HG03159 (cell line): ENCODE measurements at regions not wholly inside any gene's neighbourhood (a gene's known extent, or its start where the extent isn't known, plus 50 kb on each side); places are given as distances from the start of the nearest gene placed in this dataset.
"Not testable (repeated sequence)": the region's sequence is repeated elsewhere in the genome, so short reads cannot be mapped to it uniquely, and the experiment has no call there.

ENCODE experiments used
- ATAC-seq: cut with Tn5 transposase; IDR thresholded peaks from one replicate; pipeline ENCODE4 v1.9.1; 2021; ENCODE audit warnings: mild to moderate bottlenecking, moderate library complexity; ENCODE audit not compliant: unreplicated experiment

DNA sequence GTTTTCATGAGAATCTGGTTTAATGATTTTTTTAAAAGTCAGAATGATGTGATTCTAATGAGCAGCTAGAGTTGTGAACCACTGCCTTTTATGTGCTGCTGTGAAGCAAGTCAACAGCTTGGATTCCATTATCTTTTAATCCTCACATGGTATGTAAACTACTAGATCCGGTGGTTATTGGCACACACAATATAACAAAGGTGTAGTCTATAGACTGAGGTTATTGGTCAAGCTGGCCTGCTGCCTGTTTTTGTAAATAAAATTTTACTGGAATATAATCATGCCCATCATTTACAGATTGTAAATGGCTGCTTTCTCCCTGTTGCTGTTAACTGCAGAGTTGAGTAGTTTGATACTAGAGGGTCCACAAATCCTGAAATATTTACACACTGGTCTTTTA lies 103.1 kb downstream of the OTOL1 start:
- no peak for ATAC-seq

DNA sequence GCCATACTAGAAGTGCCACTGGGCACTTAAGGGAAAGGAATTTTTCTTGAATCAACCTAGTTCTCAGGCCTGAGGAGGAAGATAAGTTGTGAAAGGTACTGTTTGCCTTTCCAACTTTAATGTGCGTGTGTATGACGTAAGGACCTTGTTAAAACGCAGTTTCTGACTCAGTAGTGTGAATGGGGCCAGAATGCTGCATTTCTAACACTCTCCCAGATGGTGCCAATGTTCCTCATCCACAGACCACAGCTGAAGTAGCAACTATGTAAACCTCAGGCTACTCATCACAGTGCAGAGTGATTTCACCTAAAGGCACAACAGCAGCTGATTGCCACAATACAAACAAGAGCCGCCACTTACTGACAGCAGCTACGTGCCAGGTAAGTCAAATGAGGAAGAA lies 103.6 kb downstream of the OTOL1 start:
- ATAC-seq = no peak

DNA sequence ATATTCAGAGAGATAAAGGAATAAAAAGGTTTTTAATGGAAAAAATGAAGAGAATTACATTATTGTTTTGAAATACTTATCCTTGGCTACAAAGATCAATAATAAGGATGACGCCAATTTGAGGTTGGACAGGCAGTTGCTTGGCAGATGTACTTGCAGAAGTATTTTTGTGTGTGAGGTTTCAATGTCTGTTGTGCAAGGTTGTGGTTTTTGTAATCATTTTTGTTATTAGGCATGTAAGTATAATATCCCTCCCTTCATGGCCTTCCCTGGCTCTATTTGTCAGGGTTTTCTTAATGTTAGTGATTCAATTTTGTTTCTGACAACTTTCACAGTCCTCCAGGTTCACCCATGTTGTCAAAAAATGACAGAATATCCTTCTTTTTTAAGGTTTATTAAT lies 105.9 kb downstream of the OTOL1 start:
- no peak for ATAC-seq

GRCh38 chr3:161602918-161603317 lies 106.3 kb downstream of the OTOL1 start:
- no peak for ATAC-seq

- no peak for ATAC-seq
Observed at GRCh38 chr3:161607056-161607455, 110.4 kb downstream of the OTOL1 start.

- no peak for ATAC-seq
Observed at GRCh38 chr3:161619351-161619750, 122.7 kb downstream of the OTOL1 start.

GRCh38 chr3:161630794-161631193 lies 134.2 kb downstream of the OTOL1 start:
- ATAC-seq = no peak

GRCh38 chr3:161631536-161631935 lies 134.9 kb downstream of the OTOL1 start:
- ATAC-seq = no peak

DNA sequence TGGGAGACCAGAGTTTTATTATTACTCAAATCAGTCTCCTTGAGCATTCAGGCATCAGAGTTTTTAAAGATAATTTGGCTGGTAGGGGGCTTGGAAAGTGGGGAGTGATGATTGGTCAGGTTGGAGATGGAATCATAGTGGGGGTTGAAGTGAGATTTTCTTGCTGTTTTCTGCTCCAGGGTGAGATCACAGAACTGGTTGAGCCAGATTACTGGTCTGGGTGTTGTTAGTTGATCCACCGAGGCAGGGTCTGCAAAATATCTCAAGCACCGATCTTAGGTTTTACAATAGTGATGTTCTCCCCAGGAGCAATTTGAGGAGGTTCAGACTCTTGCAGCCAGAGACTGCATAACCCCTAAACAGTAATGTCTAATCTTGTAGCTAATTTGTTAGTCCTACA lies 141.0 kb downstream of the OTOL1 start:
- ATAC-seq = no peak

DNA sequence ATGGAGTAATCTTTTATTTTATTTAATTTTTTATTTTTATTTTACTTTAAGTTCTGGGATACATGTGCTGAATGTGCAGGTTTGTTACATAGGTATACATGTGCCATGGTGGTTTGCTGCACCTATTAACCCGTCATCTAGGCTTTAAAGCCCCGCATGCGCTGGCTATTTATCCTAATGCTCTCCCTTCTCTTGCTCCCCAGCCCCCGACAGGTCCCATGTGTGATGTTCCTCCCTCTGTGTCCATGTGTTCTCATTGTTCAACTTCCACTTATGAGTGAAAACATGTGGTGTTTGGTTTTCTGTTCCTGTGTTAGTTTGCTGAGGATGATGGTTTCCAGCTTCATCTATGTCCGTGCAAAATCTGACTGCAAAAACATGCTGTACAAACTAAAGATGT lies 142.5 kb downstream of the OTOL1 start:
- not testable (repeated sequence) for ATAC-seq

DNA sequence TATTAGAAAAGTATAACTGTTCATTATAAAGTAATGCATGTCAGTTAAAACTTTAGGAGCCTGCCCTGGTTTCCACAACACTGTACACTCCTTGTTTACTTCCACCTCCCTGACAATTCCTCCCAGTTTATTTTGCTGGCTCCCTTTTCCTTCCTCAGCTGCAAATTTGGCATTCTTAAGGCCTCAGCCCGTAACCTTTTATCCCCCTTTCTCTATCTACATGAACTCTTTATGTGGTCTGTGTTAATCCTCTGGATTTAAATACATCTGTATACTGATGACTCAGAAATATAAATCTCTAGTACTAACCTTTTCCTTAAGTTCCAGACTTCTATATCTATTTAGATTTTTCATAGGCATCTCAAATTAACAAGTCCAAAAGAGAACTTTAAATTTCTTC lies 143.6 kb downstream of the OTOL1 start:
- no peak for ATAC-seq

GRCh38 chr3:161641287-161641686 lies 144.7 kb downstream of the OTOL1 start:
- ATAC-seq = no peak

GRCh38 chr3:161644891-161645635 lies 148.5 kb downstream of the OTOL1 start:
- no peak for ATAC-seq

DNA sequence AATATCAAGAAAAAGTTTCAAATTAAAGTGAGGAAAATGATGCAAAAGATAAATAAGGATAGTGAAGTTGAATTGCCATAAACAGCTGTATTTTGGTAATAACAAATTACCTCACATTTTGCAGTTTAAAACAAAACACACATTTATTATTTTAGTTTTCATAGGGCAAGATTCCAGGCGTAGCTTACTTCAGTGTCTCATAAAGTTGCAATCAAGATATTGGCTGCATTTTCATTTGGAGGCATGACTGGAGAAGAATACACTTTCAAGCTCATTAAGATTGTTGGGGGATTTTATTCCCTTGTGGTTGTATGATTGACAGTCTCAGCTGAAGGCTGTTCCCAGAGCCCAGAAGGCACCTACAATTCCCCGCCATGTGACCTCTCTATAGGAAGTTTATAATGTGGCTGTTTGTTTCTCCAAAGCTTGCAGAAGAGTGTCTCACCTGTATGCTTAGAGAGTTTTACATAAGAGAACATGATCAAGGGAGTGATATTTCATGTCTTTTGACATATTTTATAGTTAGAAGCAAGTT lies 151.4 kb downstream of the OTOL1 start:
- ATAC-seq = no peak

- ATAC-seq = peak; percentile 55
Observed at GRCh38 chr3:161649900-161650484, 153.4 kb downstream of the OTOL1 start.

DNA sequence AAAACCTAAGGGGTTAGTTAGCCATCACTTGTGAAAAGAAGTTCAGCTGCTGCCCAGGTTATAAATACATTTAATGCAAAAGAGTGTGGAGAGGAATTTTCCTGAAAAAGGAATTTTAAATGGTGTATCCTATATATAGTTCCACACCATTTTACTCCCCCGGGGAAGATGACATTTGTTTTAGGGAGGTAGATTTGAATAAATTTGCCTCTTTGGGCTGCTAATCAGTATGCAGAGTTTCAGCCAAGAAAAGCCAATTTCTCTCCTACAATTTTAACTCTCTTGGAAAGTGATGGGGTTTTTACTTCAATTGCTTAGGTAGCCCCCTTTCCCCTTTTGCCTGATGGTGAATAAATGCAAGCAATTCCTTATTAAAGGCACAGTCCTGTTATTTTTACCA lies 161.2 kb downstream of the OTOL1 start:
- no peak for ATAC-seq

DNA sequence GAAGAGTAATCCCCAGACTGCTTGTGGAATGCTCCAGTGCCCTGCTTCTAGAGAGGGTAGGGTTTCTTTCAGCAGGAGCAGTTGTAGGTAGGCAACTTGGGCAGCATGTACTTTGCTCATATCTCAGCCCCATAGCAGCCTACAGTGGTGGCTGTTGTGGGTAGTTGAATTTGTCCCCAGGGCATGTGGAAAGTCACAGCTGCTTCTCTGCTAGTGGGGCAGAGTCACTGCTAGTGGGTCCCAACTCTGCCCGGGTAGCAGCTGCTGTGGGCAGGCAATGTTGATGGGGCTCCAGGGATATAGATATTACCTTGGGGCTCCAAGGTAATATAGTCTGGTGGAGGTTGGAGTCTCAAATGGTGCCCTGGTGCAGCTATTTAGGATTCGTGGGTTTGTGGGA lies 174.5 kb downstream of the OTOL1 start:
- no peak for ATAC-seq

GRCh38 chr3:161672478-161672877 lies 175.9 kb downstream of the OTOL1 start:
- ATAC-seq = no peak

DNA sequence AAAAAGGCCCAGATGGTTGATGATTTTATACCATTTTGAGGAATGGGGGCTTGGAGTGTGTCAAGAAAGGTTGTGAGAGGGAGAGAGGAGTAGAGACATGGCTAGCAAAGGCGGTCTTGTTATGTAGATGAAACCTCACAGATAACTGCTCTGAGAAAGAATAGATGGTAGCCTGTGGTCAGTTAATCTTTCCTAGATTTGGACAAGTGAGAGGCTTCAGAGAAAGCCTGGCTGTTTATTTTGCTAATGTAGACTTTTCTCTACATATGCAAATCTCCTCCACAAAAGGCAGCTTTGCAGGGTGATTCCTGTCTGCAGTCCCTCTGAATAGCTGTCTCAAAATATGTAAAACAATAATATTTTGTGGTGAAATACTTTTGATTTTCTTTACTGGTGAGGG lies 177.3 kb downstream of the OTOL1 start:
- ATAC-seq = no peak

GRCh38 chr3:161674402-161674801 lies 177.8 kb downstream of the OTOL1 start:
- ATAC-seq = no peak

DNA sequence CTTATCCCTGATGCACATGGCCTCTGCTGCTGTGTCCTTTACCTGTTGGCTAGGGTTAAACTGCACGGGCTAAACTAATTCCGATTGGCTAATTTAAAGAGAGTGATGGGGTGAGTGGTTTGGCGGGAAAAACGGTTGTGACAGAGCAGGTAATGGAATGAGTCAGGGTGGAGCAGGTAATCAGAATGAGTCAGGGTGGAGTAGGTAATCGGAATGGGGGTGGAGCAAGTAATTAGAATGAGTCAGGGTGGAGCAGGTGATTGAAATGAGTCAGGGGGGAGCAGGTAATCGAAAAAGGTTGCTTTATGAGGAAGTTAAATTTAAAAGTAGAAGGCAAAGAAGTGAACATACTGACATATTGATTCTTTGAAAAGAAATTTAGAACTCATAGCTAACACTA lies 185.2 kb downstream of the OTOL1 start:
- not testable (repeated sequence) for ATAC-seq

DNA sequence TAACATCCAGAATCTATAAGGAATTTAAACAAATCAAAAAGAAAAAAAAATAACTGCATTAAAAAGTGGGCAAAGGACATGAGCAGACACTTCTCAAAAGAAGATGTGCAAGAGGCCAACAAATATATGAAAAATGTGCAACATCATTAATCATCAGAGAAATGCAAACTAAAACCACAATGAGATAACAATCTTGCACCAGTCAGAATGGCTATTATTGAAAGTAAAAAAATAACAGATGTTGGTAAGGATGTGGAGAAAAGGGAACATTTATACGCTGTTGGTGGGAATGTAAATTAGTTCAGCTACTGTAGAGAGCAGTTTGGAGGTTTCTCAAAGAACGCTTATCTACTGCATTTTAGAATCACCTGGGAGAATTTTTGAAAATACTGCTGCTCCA lies 186.1 kb downstream of the OTOL1 start:
- no peak for ATAC-seq
